ENCODE measurements at regions not wholly inside any gene's neighbourhood (a gene's known extent, or its start where the extent isn't known, plus 50 kb on each side); places are given as distances from the start of the nearest gene placed in this dataset.

DNA sequence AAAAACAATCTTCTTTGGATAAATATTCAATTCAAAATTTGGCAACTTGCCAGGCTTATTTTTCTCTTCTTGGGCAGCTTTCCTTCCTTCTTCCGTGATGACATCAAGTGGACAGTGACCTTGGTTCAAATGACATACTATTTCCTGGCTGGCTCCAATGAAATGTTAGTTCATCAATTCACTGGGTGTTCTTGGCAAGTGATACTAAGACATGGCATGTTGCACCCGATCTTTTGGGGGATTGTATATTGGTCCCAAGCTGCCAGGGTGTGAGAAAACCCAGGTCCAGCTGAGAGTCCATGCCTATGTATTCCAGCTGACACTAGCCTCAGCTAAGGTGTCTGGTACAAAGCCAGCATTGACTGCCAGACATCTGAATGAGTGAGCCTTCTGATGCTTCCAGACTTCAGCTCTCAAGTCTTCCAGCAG, 252.9 kb downstream of the MAT2B start:
- TF ChIP-seq, protein P1, sequence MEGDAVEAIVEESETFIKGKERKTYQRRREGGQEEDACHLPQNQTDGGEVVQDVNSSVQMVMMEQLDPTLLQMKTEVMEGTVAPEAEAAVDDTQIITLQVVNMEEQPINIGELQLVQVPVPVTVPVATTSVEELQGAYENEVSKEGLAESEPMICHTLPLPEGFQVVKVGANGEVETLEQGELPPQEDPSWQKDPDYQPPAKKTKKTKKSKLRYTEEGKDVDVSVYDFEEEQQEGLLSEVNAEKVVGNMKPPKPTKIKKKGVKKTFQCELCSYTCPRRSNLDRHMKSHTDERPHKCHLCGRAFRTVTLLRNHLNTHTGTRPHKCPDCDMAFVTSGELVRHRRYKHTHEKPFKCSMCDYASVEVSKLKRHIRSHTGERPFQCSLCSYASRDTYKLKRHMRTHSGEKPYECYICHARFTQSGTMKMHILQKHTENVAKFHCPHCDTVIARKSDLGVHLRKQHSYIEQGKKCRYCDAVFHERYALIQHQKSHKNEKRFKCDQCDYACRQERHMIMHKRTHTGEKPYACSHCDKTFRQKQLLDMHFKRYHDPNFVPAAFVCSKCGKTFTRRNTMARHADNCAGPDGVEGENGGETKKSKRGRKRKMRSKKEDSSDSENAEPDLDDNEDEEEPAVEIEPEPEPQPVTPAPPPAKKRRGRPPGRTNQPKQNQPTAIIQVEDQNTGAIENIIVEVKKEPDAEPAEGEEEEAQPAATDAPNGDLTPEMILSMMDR (IDR thresholded peaks at IDR 0.05) = no peak
- no peak for TF ChIP-seq POLR2A (IDR thresholded peaks at IDR 0.05)

Measured in thyroid gland (tissue), 4 donors.